HFFc6 (cell line): ENCODE measurements at regions not wholly inside any gene's neighbourhood (a gene's known extent, or its start where the extent isn't known, plus 50 kb on each side); places are given as distances from the start of the nearest gene placed in this dataset.
"Not testable (repeated sequence)": the region's sequence is repeated elsewhere in the genome, so short reads cannot be mapped to it uniquely, and the experiment has no call there.

Experiments used
- DNase-seq: peaks from one replicate; pipeline ENCODE4 v3.0.0-alpha.2; 2018
- H3K27ac Mint-ChIP-seq: 2 replicates; pipeline ENCODE4 v1.8.0; 2020; ENCODE audit warnings: mild to moderate bottlenecking, mixed read lengths
- H3K27me3 Mint-ChIP-seq: 2 replicates; pipeline ENCODE4 v1.8.0; 2021; ENCODE audit warnings: mild to moderate bottlenecking, moderate library complexity, mixed read lengths; ENCODE audit not compliant: insufficient read depth
- H3K36me3 Mint-ChIP-seq: 2 replicates; pipeline ENCODE4 v1.8.0; 2021; ENCODE audit warnings: low read depth, mixed read lengths
- H3K4me1 Mint-ChIP-seq: 2 replicates; pipeline ENCODE4 v1.8.0; 2020; ENCODE audit warnings: low read depth, mixed read lengths
- H3K4me3 Mint-ChIP-seq: 2 replicates; pipeline ENCODE4 v1.8.0; 2020; ENCODE audit warnings: mild to moderate bottlenecking, moderate library complexity, mixed read lengths
- H3K9me3 Mint-ChIP-seq: 2 replicates; pipeline ENCODE4 v1.8.0; 2020; ENCODE audit warnings: mild to moderate bottlenecking, mixed read lengths
- TF ChIP-seq, protein P1 (sequence below): fragments of 200-600 bp; sonication (generic); IDR thresholded peaks from 2 replicates; pipeline ENCODE4 v1.5.0; 2021; ENCODE audit warnings: antibody characterized with exemption, mild to moderate bottlenecking

DNA sequence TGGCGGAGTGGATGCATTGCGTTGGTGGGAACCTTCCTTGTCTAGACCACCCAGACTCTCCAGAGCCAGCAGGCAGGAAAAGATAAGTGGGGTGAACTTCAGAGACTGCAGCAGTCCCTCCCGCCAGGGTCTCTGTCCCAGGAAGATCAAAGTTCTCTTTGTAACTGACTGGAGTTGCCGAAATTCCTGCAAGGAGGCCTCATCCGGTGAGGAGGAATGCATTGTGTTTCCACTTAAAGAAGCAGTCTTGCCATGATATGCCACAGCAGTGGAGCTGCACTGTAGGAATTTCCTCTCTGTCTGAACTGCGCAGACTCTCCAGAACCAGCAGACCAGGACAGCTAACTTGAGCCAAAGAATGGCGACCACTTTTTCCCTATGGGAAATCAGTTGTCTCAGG lies 1190.4 kb downstream of the TECRL start:
- Mint-ChIP-seq H3K4me3 (no peak overlapping the region), H3K27me3 (no peaks in the 10 kb centered on the region), H3K36me3 (peaks cover 12% of the 10 kb centered on the region; the same call in 1 of the 2 replicates), H3K9me3 (peaks cover 49% of the 10 kb centered on the region), H3K27ac (no peak overlapping the region), H3K4me1 (no peaks in the 10 kb centered on the region)
- DNase-seq: no peak
- TF ChIP-seq, protein P1, sequence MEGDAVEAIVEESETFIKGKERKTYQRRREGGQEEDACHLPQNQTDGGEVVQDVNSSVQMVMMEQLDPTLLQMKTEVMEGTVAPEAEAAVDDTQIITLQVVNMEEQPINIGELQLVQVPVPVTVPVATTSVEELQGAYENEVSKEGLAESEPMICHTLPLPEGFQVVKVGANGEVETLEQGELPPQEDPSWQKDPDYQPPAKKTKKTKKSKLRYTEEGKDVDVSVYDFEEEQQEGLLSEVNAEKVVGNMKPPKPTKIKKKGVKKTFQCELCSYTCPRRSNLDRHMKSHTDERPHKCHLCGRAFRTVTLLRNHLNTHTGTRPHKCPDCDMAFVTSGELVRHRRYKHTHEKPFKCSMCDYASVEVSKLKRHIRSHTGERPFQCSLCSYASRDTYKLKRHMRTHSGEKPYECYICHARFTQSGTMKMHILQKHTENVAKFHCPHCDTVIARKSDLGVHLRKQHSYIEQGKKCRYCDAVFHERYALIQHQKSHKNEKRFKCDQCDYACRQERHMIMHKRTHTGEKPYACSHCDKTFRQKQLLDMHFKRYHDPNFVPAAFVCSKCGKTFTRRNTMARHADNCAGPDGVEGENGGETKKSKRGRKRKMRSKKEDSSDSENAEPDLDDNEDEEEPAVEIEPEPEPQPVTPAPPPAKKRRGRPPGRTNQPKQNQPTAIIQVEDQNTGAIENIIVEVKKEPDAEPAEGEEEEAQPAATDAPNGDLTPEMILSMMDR: no peak

DNA sequence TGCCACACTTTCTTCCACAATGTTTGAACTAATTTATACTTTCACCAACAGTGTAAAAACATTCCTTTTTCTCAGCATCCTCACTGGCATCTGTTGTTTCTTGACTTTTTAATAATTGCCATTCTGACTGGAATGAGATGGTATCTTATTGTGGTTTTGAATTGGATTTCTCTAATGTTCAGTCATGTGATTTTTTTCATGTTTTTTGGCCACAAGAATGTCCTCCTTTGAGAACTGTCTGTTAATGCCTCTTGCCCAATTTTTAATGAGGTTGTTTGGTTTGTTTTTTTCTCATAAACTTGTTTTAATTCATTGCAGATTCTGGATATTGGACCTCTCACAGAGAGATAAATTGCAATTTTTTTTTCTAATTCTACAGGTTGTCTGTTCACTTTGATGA lies 1195.2 kb downstream of the TECRL start:
- Mint-ChIP-seq H3K36me3 (peaks cover 7% of the 10 kb centered on the region; the same call in 1 of the 2 replicates), H3K4me3 (no peak overlapping the region), H3K4me1 (no peaks in the 10 kb centered on the region), H3K27ac (no peak overlapping the region), H3K27me3 (no peaks in the 10 kb centered on the region), H3K9me3 (peaks cover 53% of the 10 kb centered on the region)
- TF ChIP-seq, protein P1: no peak
- no peak for DNase-seq

DNA sequence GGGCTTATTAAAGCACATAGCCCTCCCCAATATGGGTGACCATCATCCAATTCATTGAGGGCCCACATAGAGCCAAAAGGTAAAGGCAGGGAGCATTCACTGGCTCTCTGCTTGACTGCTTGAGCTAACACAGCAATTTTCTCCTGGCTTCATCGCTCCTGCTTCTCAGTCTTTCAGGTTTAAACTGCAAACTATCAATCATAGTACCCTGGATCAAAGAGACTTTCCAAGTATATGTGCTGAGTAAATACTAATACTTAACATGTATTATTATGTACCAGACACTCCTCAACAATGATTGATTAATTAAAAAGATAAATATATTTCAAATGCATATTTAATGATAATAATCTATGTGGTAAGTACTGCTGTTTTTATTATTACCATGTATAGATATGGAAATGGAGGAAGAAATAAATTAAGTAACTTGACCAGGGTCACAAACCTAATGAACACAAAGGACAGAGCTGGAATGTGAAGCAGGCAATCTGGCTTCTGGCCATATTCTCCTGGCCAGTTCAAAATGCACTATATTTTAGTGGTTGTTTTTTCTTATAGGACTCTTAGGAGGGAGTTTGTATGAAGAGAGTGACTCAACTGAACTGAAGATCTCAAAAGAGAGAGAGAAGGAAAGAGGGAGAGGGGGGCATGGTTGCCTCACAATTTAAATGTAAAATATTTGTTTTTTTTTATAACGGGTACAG lies 1197.3 kb downstream of the TECRL start:
- Mint-ChIP-seq H3K9me3 (peaks cover 50% of the 10 kb centered on the region), H3K4me1 (no peaks in the 10 kb centered on the region), H3K27ac (no peak overlapping the region), H3K27me3 (no peaks in the 10 kb centered on the region), H3K4me3 (no peak overlapping the region), H3K36me3 (no peaks in the 10 kb centered on the region)
- DNase-seq: no peak
- TF ChIP-seq, protein P1: no peak

DNA sequence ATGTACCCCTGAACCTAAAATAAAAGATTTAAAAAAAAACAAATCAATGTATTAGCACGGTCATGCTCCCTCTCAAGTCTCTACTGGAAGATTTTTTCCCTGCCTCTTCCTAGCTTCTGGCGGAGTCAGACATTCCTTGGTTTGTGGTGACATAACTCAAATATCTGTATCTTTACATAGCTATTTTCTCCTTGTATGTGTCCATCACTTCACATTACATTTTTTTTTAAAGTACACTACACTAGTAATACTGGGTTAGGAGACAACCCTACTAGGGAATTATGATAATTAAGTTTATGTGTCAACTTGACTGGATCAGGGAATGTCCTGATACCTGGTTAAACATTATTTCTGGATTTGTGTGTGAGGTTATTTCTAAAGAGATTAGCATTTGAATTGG lies 1197.9 kb downstream of the TECRL start:
- Mint-ChIP-seq H3K27me3 (no peaks in the 10 kb centered on the region), H3K27ac (no peak overlapping the region), H3K4me3 (no peak overlapping the region), H3K4me1 (no peaks in the 10 kb centered on the region), H3K9me3 (peaks cover 46% of the 10 kb centered on the region), H3K36me3 (no peaks in the 10 kb centered on the region)
- DNase-seq: no peak
- TF ChIP-seq, protein P1: no peak

DNA sequence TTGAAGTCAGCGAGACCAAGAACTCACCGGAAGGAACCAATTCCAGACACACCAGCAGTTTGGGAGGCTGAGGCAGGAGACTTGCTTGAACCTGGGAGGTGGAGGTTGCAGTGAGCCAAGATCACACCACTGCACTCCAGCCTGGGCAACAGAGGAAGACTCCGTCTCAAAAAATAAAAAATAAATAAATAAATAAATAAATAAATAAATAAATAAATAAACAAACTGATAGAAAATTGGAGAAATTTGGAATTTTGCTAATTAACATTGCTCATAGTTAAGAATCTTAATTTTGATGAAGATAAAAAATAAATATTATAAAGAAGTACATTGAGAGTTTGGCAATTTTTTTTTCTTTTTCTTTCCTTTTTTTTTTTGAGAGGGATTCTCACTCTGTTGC lies 1216.2 kb downstream of the TECRL start:
- not testable (repeated sequence) for DNase-seq, H3K4me1 Mint-ChIP-seq, H3K27me3 Mint-ChIP-seq, H3K4me3 Mint-ChIP-seq, H3K36me3 Mint-ChIP-seq, H3K27ac Mint-ChIP-seq
- peaks cover 31% of the 10 kb centered on the region for H3K9me3 Mint-ChIP-seq

DNA sequence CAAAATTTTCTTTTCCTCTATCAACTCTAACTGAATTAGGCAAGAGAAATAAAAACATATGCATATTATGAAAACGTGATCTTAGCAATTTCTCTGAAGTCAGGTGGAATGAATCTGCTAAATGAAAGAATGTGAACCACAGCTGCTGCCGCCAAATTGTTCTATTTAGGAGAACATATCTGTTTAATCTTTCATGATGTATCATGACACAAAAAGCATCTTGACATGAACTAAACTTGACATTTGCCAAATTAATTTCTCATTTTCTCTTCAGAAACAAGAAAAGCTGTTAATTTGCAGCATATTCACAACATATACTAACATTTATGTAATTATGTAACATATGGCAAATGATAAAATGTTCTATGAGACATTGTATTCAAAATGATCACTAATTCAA lies 1237.9 kb downstream of the TECRL start:
- Mint-ChIP-seq H3K27me3 (no peaks in the 10 kb centered on the region), H3K4me1 (no peaks in the 10 kb centered on the region), H3K36me3 (no peaks in the 10 kb centered on the region), H3K27ac (no peak overlapping the region), H3K9me3 (peaks cover 34% of the 10 kb centered on the region), H3K4me3 (no peak overlapping the region)
- no peak for DNase-seq
- TF ChIP-seq, protein P1: no peak
